Prostate gland (tissue), 2 donors: ENCODE measurements at regions not wholly inside any gene's neighbourhood (a gene's known extent, or its start where the extent isn't known, plus 50 kb on each side); places are given as distances from the start of the nearest gene placed in this dataset.

Source experiments
- DNase-seq: peaks from one replicate; pipeline ENCODE4 v3.0.0-alpha.2; 2019; ENCODE audit warnings: low spot score
- H3K27ac ChIP-seq, 2 donors: fragments of 200-600 bp; sonication (generic); 2 replicates each; pipeline ENCODE4 v1.5.1; 2017 to 2019
- H3K27me3 ChIP-seq: fragments of 200-600 bp; sonication (generic); replicated peaks from 2 replicates; pipeline ENCODE4 v1.5.1; 2019; ENCODE audit not compliant: insufficient read depth
- H3K36me3 ChIP-seq, 2 donors: fragments of 200-600 bp; sonication (generic); 1 replicate in 1 of 2; 2 replicates in 1 of 2; pipeline versions ENCODE4 v1.5.1 to v1.8.1; 2017 to 2019
- H3K4me1 ChIP-seq: fragments of 200-600 bp; sonication (generic); replicated peaks from 2 replicates; pipeline ENCODE4 v1.5.1; 2019
- H3K4me3 ChIP-seq, 2 donors: fragments of 200-600 bp; sonication (generic); 2 replicates each; pipeline ENCODE4 v1.5.1; 2017 to 2019
- H3K9me3 ChIP-seq: fragments of 200-600 bp; sonication (generic); 2 replicates; pipeline ENCODE4 v1.5.1; 2017
- CTCF ChIP-seq, 4 experiments: fragments of 200-600 bp in 2 of 4; fragments of 450-650 bp in 2 of 4; sonication (generic) in 2 of 4; IDR thresholded peaks; 1 replicate in 3 of 4; 2 replicates in 1 of 4; pipeline ENCODE4 v1.5.1; 2016 to 2019; ENCODE audit warnings: antibody characterized with exemption in 4 of 4, mild to moderate bottlenecking in 2 of 4, moderate library complexity in 2 of 4
- POLR2A ChIP-seq: fragments of 450-650 bp; IDR thresholded peaks from one replicate; pipeline ENCODE4 v1.6.1; 2016; ENCODE audit warnings: antibody characterized with exemption, mild to moderate bottlenecking
- POLR2AphosphoS5 ChIP-seq: sonication (generic); formaldehyde crosslinking; IDR thresholded peaks from one replicate; pipeline ENCODE4 v1.6.1; 2017; ENCODE audit warnings: antibody characterized with exemption
- WGBS: methylation state at CpG from one replicate; pipeline ENCODE4 v1.1.5; 2018; 5-methylcytosine and 5-hydroxymethylcytosine counted together
- intact Hi-C: fragments of 100-400 bp; cut with DNase I; formaldehyde crosslinking; loops from one replicate; pipeline ENCODE4 v1.14.2; 2022

GRCh38 chr4:36823199-36823967, 421.2 kb upstream of the NWD2 start:
- 89% methylated on average over 12 of the region's 12 CpGs for WGBS
- Histone ChIP-seq H3K4me1 (no peaks in the 10 kb centered on the region), H3K36me3 (no peaks in the 10 kb centered on the region), H3K27ac (no peak overlapping the region), H3K4me3 (no peak overlapping the region), H3K27me3 (no peaks in the 10 kb centered on the region), H3K9me3 (no peaks in the 10 kb centered on the region)
- DNase-seq, result no peak
- intact Hi-C loops, result no loop called here
- no peak for TF ChIP-seq CTCF (IDR thresholded peaks at IDR 0.05)
- no peak for TF ChIP-seq POLR2AphosphoS5
- TF ChIP-seq POLR2A, result no peak

GRCh38 chr4:36824682-36825081, 419.9 kb upstream of the NWD2 start:
- Histone ChIP-seq H3K9me3 (no peaks in the 10 kb centered on the region), H3K27ac (no peak overlapping the region), H3K4me3 (no peak overlapping the region), H3K36me3 (no peaks in the 10 kb centered on the region), H3K27me3 (no peaks in the 10 kb centered on the region), H3K4me1 (no peaks in the 10 kb centered on the region)
- TF ChIP-seq POLR2AphosphoS5, result no peak
- TF ChIP-seq CTCF (IDR thresholded peaks at IDR 0.05), result no peak
- no peak for TF ChIP-seq POLR2A
- no peak for DNase-seq
- intact Hi-C loops, result no loop called here
- WGBS, result 72% methylated on average over 3 of the region's 3 CpGs

GRCh38 chr4:36835246-36835645, 409.3 kb upstream of the NWD2 start:
- no peaks in the 10 kb centered on the region for H3K9me3 ChIP-seq
- 69% methylated on average over 4 of the region's 4 CpGs for WGBS
- no peak for TF ChIP-seq CTCF (IDR thresholded peaks at IDR 0.05)
- TF ChIP-seq POLR2AphosphoS5, result no peak
- TF ChIP-seq POLR2A, result no peak

GRCh38 chr4:36841583-36842326, 402.8 kb upstream of the NWD2 start:
- TF ChIP-seq POLR2AphosphoS5, result no peak
- no peak for TF ChIP-seq CTCF (IDR thresholded peaks at IDR 0.05)
- no peak for TF ChIP-seq POLR2A
- intact Hi-C loops, result no loop called here
- Histone ChIP-seq H3K4me3 (no peak overlapping the region), H3K9me3 (no peaks in the 10 kb centered on the region), H3K27ac (no peak overlapping the region), H3K36me3 (no peaks in the 10 kb centered on the region), H3K27me3 (no peaks in the 10 kb centered on the region), H3K4me1 (no peaks in the 10 kb centered on the region)
- DNase-seq, result no peak
- 73% methylated on average over 9 of the region's 9 CpGs for WGBS

More at GRCh38 chr4:36835246-36835645, 409.3 kb upstream of the NWD2 start:
- no peak for DNase-seq
- H3K4me3 ChIP-seq, result no peak overlapping the region
- no peaks in the 10 kb centered on the region for H3K36me3 ChIP-seq
- H3K27ac ChIP-seq, result no peak overlapping the region
- intact Hi-C loops, result no loop called here
- H3K27me3 ChIP-seq, result no peaks in the 10 kb centered on the region
- H3K4me1 ChIP-seq, result no peaks in the 10 kb centered on the region
